ENCODE measurements at regions not wholly inside any gene's neighbourhood (a gene's known extent, or its start where the extent isn't known, plus 50 kb on each side); places are given as distances from the start of the nearest gene placed in this dataset.

DNA sequence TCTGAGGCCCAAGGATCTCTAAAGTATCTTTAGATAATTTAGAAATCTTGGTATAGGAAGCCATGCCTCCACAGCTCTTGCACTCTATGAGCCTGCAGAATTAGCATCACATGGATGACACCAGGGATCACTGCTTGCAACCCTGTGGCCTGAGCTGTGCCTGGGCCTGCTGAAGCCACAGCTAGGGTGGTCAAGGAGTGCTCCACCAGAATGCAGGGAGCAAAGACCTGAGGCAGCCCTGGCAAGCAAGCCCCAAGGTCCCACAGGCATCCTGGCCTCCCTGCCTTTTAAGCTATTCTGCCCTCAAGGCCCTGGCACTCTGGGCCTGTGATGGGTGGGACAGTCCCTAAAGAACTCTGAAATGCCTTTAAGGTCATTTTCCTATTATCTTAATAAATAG is 105.2 kb upstream of the NALF2 start:
- TF ChIP-seq, protein P1, sequence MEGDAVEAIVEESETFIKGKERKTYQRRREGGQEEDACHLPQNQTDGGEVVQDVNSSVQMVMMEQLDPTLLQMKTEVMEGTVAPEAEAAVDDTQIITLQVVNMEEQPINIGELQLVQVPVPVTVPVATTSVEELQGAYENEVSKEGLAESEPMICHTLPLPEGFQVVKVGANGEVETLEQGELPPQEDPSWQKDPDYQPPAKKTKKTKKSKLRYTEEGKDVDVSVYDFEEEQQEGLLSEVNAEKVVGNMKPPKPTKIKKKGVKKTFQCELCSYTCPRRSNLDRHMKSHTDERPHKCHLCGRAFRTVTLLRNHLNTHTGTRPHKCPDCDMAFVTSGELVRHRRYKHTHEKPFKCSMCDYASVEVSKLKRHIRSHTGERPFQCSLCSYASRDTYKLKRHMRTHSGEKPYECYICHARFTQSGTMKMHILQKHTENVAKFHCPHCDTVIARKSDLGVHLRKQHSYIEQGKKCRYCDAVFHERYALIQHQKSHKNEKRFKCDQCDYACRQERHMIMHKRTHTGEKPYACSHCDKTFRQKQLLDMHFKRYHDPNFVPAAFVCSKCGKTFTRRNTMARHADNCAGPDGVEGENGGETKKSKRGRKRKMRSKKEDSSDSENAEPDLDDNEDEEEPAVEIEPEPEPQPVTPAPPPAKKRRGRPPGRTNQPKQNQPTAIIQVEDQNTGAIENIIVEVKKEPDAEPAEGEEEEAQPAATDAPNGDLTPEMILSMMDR (IDR thresholded peaks at IDR 0.05; ENCODE audit: low read depth, low read length): no peak
- TF ChIP-seq EZH2phosphoT487 (IDR thresholded peaks at IDR 0.05; ENCODE audit: low read depth): no peak

Measured in OCI-LY3 (cell line).